GM18909 (cell line): ENCODE measurements at regions not wholly inside any gene's neighbourhood (a gene's known extent, or its start where the extent isn't known, plus 50 kb on each side); places are given as distances from the start of the nearest gene placed in this dataset.

ENCODE experiments used
- ATAC-seq: cut with Tn5 transposase; IDR thresholded peaks from one replicate; pipeline ENCODE4 v1.9.1; 2021; ENCODE audit warnings: mild to moderate bottlenecking; ENCODE audit not compliant: unreplicated experiment, poor library complexity

DNA sequence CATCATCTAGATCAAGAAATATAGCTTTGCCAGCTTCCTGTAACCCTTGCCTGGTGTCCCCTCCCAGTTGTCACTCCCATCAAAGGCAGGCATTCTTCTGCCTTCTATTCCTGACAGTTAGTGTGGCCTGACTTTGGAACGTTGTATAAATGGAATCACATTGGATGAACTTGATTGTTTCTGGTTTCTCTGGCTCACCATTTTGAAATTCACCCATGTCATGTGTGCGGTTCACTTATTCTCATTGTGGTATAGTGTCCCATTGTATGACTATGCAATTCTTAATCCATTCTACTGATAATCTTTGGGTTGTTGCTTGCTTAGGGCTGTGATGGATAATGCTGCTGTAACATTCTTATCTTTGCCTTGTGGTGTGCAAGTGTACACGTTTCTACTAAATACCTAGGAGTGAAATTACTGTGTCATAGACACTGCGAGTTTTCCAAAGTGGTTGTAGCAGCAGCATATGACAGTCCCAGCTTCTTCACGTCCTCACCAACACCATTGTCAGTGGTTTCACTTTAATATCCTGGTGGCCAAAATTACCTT is 73.2 kb downstream of the VEGFA start:
- no peak for ATAC-seq

- no peak for ATAC-seq
These were observed 72.3 kb downstream of the VEGFA start for GRCh38 chr6:43842231-43842794.

DNA sequence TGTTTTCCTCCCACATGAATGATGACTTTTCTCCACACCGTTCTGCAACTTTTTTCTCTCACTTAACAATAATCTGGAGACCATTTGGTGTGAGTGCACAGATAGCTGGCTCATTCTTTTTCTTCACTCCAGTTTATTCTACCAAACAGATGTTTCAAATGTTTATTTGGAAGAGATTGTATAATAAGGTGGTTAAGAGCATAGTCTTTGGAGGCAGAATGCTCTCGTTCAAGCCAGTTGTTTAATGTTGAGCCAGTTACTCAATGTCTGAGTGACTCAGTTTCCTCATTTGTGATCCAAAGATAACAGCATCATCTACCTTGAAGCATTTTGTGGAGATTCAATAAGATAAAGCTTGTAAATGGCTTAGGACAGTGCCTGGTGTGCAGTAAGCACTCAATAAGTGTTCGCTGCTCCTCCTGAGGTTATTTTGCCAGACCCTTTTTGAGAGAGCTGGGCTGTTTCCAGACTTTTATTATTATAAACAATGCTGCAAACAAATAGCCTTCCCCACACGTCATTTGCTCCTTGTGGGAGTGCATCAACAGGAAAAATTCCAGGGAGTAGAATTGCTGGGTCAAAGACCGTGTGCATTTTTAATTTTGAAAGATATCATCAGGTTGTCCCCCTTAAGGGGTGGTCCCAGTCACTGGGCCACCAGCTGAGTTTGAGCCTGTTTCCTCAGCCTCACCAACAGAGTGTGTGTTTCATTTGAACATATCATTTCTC is 70.6 kb downstream of the VEGFA start:
- ATAC-seq = no peak

DNA sequence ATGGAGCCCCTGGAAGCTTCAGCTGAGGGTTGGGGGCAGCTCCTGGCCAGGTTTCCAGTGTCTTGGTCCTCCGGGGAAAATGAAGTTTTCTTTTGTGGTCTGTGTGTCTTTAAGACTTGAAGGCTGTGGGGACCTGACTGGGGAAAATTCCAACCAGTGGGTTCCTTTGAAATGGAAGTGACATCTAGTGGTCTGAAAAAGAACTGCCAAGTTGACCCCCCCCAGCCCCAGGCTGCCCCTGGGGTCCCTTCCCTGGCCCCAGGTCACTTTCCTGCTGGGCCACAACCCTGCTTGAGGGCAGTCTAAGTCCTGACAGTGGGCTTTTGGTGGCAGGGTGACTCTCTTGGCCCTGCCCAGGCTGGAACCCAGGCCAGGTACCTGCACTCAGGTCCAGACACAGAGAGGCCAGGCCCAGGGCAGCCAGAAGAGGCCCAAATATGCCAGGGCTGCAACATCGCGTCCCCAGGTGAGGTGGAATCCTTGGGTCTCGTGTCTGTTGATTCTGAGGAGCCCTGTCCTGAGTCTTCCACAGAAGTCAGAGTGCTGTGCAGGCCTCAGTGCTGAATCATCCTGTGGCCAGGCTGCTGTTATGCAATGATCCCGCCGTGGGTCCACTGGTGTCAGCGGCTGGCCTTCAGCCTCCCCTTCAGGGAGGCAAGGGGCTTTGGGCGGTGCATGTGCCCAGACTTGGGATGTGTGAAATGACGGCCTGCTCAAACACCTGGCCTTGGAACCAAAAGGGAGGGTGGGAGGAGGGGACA is 68.4 kb downstream of the VEGFA start:
- ATAC-seq = no peak

GRCh38 chr6:43837507-43837906 is 67.5 kb downstream of the VEGFA start:
- ATAC-seq = no peak

- ATAC-seq = no peak
These were observed 66.7 kb downstream of the VEGFA start for GRCh38 chr6:43836507-43837240.
